ENCODE measurements at regions not wholly inside any gene's neighbourhood (a gene's known extent, or its start where the extent isn't known, plus 50 kb on each side); places are given as distances from the start of the nearest gene placed in this dataset.

DNA sequence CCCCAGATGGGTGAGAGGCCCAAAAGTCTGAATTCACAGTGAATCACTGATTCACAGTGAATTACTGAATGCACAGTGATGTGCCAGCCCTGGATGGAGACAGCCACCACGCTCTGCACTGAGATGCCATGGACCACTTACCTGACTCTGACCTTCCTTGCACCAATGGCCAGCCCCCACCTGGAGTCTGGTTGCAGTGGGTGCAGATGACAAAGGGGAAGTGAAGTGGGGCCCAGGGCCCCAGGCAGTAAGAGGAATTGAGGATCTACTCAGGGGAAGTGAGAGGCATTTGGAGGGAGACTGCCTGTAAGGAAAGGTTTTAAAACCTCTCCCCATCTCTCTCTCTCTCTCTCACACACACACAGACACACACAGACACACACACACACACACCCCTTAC is 412.1 kb downstream of the CYLC2 start:
- H3K27me3 ChIP-seq (ENCODE audit: control insufficient read depth in 1 of 2, insufficient read depth in 1 of 2, low read length in 2 of 2), result no peaks in the 10 kb centered on the region
- no peak overlapping the region for H4K8ac ChIP-seq (ENCODE audit: low read length)
- H3K9me3 ChIP-seq (ENCODE audit: control insufficient read depth, low read length), result no peaks in the 10 kb centered on the region
- H3K18ac ChIP-seq (ENCODE audit: low read depth in 1 of 2, low read length in 2 of 2), result no peak overlapping the region
- no peak overlapping the region for H2BK12ac ChIP-seq (ENCODE audit: low read length in 2 of 2)
- H3K23ac ChIP-seq (ENCODE audit: low read length in 2 of 2), result no peak overlapping the region
- H2BK5ac ChIP-seq (ENCODE audit: low read depth, low read length, poor library complexity, severe bottlenecking), result no peak overlapping the region
- no peak overlapping the region for H2AK5ac ChIP-seq (ENCODE audit: low read length, severe bottlenecking)
- H3K36me3 ChIP-seq (ENCODE audit: control insufficient read depth in 1 of 2, insufficient read depth in 2 of 2, low read depth in 1 of 2, low read length in 2 of 2), result no peaks in the 10 kb centered on the region
- no peak overlapping the region for H4K91ac ChIP-seq (ENCODE audit: low read length)
- H3K9ac ChIP-seq (ENCODE audit: low read length), result no peak overlapping the region
- DNase-seq, result no peak
- H3K4me3 ChIP-seq (ENCODE audit: insufficient read depth in 1 of 2, low read depth in 1 of 2, low read length in 2 of 2), result no peak overlapping the region
- H3K79me1 ChIP-seq (replicated peaks; ENCODE audit: low read length, poor library complexity, severe bottlenecking), result no peaks in the 10 kb centered on the region
- H3K14ac ChIP-seq (ENCODE audit: low read length in 2 of 2), result no peak overlapping the region
- H2BK120ac ChIP-seq (ENCODE audit: low read depth, low read length), result no peak overlapping the region
- 78% methylated on average over 1 of the region's 1 CpG for WGBS
- no peak overlapping the region for H3K4me2 ChIP-seq (ENCODE audit: low read length, poor library complexity, severe bottlenecking)
- H2AFZ ChIP-seq (ENCODE audit: low read depth, low read length), result no peak overlapping the region
- H2BK15ac ChIP-seq (ENCODE audit: low read depth, poor library complexity, severe bottlenecking), result no peak overlapping the region
- no peak overlapping the region for H3K27ac ChIP-seq (ENCODE audit: low read length, poor library complexity, severe bottlenecking)
- H3K4ac ChIP-seq (ENCODE audit: low read depth in 1 of 2, low read length in 2 of 2), result no peak overlapping the region
- no peaks in the 10 kb centered on the region for H3K4me1 ChIP-seq (ENCODE audit: control insufficient read depth, insufficient read depth, low read depth, low read length)

DNA sequence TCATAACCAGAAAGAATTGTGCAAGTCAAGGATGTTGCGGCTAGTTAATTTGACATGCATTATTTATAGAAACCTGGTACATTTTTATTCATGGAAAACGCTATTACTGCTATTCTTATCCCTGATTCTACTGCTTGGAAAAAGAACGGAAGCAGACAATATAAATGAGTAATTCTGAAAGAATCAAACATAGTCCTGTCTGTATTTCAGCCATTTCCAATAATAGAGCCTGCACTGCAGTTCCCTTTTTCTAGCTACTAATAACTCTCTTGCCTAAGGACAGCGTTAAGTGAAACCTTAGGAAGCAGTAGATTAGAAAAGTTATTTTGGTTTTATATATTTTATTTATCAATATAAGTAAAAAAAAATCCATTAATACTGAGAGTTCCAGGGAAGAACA is 414.9 kb downstream of the CYLC2 start:
- H2AFZ ChIP-seq (ENCODE audit: low read depth, low read length), result no peak overlapping the region
- no peak overlapping the region for H2BK15ac ChIP-seq (ENCODE audit: low read depth, poor library complexity, severe bottlenecking)
- H3K4me1 ChIP-seq (ENCODE audit: control insufficient read depth, insufficient read depth, low read depth, low read length), result no peaks in the 10 kb centered on the region
- H3K27me3 ChIP-seq (ENCODE audit: control insufficient read depth in 1 of 2, insufficient read depth in 1 of 2, low read length in 2 of 2), result no peaks in the 10 kb centered on the region
- H3K4ac ChIP-seq (ENCODE audit: low read depth in 1 of 2, low read length in 2 of 2), result no peak overlapping the region
- no peak overlapping the region for H3K27ac ChIP-seq (ENCODE audit: low read length, poor library complexity, severe bottlenecking)
- no peak overlapping the region for H2BK12ac ChIP-seq (ENCODE audit: low read length in 2 of 2)
- H4K8ac ChIP-seq (ENCODE audit: low read length), result no peak overlapping the region
- H3K36me3 ChIP-seq (ENCODE audit: control insufficient read depth in 1 of 2, insufficient read depth in 2 of 2, low read depth in 1 of 2, low read length in 2 of 2), result no peaks in the 10 kb centered on the region
- WGBS, result 60% methylated on average over 2 of the region's 4 CpGs
- H3K14ac ChIP-seq (ENCODE audit: low read length in 2 of 2), result no peak overlapping the region
- no peak for DNase-seq
- H3K4me3 ChIP-seq (ENCODE audit: insufficient read depth in 1 of 2, low read depth in 1 of 2, low read length in 2 of 2), result no peak overlapping the region
- H3K18ac ChIP-seq (ENCODE audit: low read depth in 1 of 2, low read length in 2 of 2), result no peak overlapping the region
- no peak overlapping the region for H4K91ac ChIP-seq (ENCODE audit: low read length)
- H3K4me2 ChIP-seq (ENCODE audit: low read length, poor library complexity, severe bottlenecking), result no peak overlapping the region
- no peak overlapping the region for H3K9ac ChIP-seq (ENCODE audit: low read length)
- H2BK120ac ChIP-seq (ENCODE audit: low read depth, low read length), result no peak overlapping the region
- H3K9me3 ChIP-seq (ENCODE audit: control insufficient read depth, low read length), result peaks cover 4% of the 10 kb centered on the region
- no peak overlapping the region for H3K23ac ChIP-seq (ENCODE audit: low read length in 2 of 2)
- H2AK5ac ChIP-seq (ENCODE audit: low read length, severe bottlenecking), result no peak overlapping the region
- no peaks in the 10 kb centered on the region for H3K79me1 ChIP-seq (replicated peaks; ENCODE audit: low read length, poor library complexity, severe bottlenecking)
- H2BK5ac ChIP-seq (ENCODE audit: low read depth, low read length, poor library complexity, severe bottlenecking), result no peak overlapping the region

DNA sequence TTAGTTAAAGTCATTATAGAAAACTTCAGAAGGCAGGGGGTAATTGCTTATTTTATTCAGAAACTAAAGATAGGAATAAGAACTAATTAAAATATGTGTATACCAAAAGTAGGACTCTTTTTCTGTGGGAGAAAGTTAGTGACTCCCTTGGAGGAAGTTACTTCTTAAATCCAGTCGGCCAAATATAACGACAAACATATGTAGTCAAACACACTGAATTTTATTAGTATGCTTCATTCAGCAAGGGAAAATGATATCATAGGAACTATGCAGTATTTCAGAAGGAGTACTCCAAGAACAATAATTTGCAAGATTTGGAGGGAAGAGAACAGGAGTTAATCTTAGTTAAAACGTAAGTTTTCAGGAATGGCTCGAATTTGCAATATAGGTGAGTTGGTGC is 432.6 kb downstream of the CYLC2 start:
- 80% methylated on average over 1 of the region's 4 CpGs for WGBS

GRCh38 chr9:103430469-103430868 is 435.3 kb downstream of the CYLC2 start:
- Histone ChIP-seq H2BK12ac (ENCODE audit: low read length in 2 of 2) (no peak overlapping the region), H3K4me1 (ENCODE audit: control insufficient read depth, insufficient read depth, low read depth, low read length) (no peaks in the 10 kb centered on the region), H3K4me3 (ENCODE audit: insufficient read depth in 1 of 2, low read depth in 1 of 2, low read length in 2 of 2) (no peak overlapping the region), H2BK120ac (ENCODE audit: low read depth, low read length) (no peak overlapping the region), H3K4me2 (ENCODE audit: low read length, poor library complexity, severe bottlenecking) (no peak overlapping the region), H3K9ac (ENCODE audit: low read length) (no peak overlapping the region), H3K79me1 (replicated peaks; ENCODE audit: low read length, poor library complexity, severe bottlenecking) (no peaks in the 10 kb centered on the region), H4K8ac (ENCODE audit: low read length) (no peak overlapping the region), H3K18ac (ENCODE audit: low read depth in 1 of 2, low read length in 2 of 2) (no peak overlapping the region), H3K14ac (ENCODE audit: low read length in 2 of 2) (no peak overlapping the region), H3K9me3 (ENCODE audit: control insufficient read depth, low read length) (peaks cover 12% of the 10 kb centered on the region), H4K91ac (ENCODE audit: low read length) (no peak overlapping the region), H3K23ac (ENCODE audit: low read length in 2 of 2) (no peak overlapping the region), H3K36me3 (ENCODE audit: control insufficient read depth in 1 of 2, insufficient read depth in 2 of 2, low read depth in 1 of 2, low read length in 2 of 2) (no peaks in the 10 kb centered on the region), H3K27me3 (ENCODE audit: control insufficient read depth in 1 of 2, insufficient read depth in 1 of 2, low read length in 2 of 2) (no peaks in the 10 kb centered on the region), H2BK15ac (ENCODE audit: low read depth, poor library complexity, severe bottlenecking) (no peak overlapping the region), H2AFZ (ENCODE audit: low read depth, low read length) (no peak overlapping the region), H2AK5ac (ENCODE audit: low read length, severe bottlenecking) (no peak overlapping the region), H2BK5ac (ENCODE audit: low read depth, low read length, poor library complexity, severe bottlenecking) (no peak overlapping the region), H3K4ac (ENCODE audit: low read depth in 1 of 2, low read length in 2 of 2) (no peak overlapping the region), H3K27ac (ENCODE audit: low read length, poor library complexity, severe bottlenecking) (no peak overlapping the region)
- no CpG with 5 or more reads among the region's 1 CpG for WGBS
- no peak for DNase-seq

More for the DNA sequence above, 432.6 kb downstream of the CYLC2 start:
- no peak overlapping the region for H3K4me2 ChIP-seq (ENCODE audit: low read length, poor library complexity, severe bottlenecking)
- H3K27me3 ChIP-seq (ENCODE audit: control insufficient read depth in 1 of 2, insufficient read depth in 1 of 2, low read length in 2 of 2), result no peaks in the 10 kb centered on the region
- DNase-seq, result no peak
- no peak overlapping the region for H4K91ac ChIP-seq (ENCODE audit: low read length)
- no peak overlapping the region for H4K8ac ChIP-seq (ENCODE audit: low read length)
- no peaks in the 10 kb centered on the region for H3K79me1 ChIP-seq (replicated peaks; ENCODE audit: low read length, poor library complexity, severe bottlenecking)
- no peak overlapping the region for H2AFZ ChIP-seq (ENCODE audit: low read depth, low read length)
- H3K4me1 ChIP-seq (ENCODE audit: control insufficient read depth, insufficient read depth, low read depth, low read length), result no peaks in the 10 kb centered on the region
- H2BK15ac ChIP-seq (ENCODE audit: low read depth, poor library complexity, severe bottlenecking), result no peak overlapping the region
- no peak overlapping the region for H2BK5ac ChIP-seq (ENCODE audit: low read depth, low read length, poor library complexity, severe bottlenecking)
- H3K9ac ChIP-seq (ENCODE audit: low read length), result no peak overlapping the region
- no peak overlapping the region for H2BK120ac ChIP-seq (ENCODE audit: low read depth, low read length)
- H3K18ac ChIP-seq (ENCODE audit: low read depth in 1 of 2, low read length in 2 of 2), result no peak overlapping the region
- no peak overlapping the region for H3K4me3 ChIP-seq (ENCODE audit: insufficient read depth in 1 of 2, low read depth in 1 of 2, low read length in 2 of 2)
- no peaks in the 10 kb centered on the region for H3K36me3 ChIP-seq (ENCODE audit: control insufficient read depth in 1 of 2, insufficient read depth in 2 of 2, low read depth in 1 of 2, low read length in 2 of 2)
- H3K27ac ChIP-seq (ENCODE audit: low read length, poor library complexity, severe bottlenecking), result no peak overlapping the region
- no peak overlapping the region for H2BK12ac ChIP-seq (ENCODE audit: low read length in 2 of 2)
- no peak overlapping the region for H3K4ac ChIP-seq (ENCODE audit: low read depth in 1 of 2, low read length in 2 of 2)
- no peak overlapping the region for H3K23ac ChIP-seq (ENCODE audit: low read length in 2 of 2)
- H2AK5ac ChIP-seq (ENCODE audit: low read length, severe bottlenecking), result no peak overlapping the region
- no peak overlapping the region for H3K14ac ChIP-seq (ENCODE audit: low read length in 2 of 2)
- H3K9me3 ChIP-seq (ENCODE audit: control insufficient read depth, low read length), result peaks cover 17% of the 10 kb centered on the region
